Endothelial cell of hepatic sinusoid (primary cell): ENCODE measurements at regions not wholly inside any gene's neighbourhood (a gene's known extent, or its start where the extent isn't known, plus 50 kb on each side); places are given as distances from the start of the nearest gene placed in this dataset.
"Not testable (repeated sequence)": the region's sequence is repeated elsewhere in the genome, so short reads cannot be mapped to it uniquely, and the experiment has no call there.

Experiments
- in situ Hi-C: cut with HindIII; loops from 2 replicates; pipeline ENCODE4 v1.10.0; 2017; ENCODE audit warnings: low sequenced_read_pairs

DNA sequence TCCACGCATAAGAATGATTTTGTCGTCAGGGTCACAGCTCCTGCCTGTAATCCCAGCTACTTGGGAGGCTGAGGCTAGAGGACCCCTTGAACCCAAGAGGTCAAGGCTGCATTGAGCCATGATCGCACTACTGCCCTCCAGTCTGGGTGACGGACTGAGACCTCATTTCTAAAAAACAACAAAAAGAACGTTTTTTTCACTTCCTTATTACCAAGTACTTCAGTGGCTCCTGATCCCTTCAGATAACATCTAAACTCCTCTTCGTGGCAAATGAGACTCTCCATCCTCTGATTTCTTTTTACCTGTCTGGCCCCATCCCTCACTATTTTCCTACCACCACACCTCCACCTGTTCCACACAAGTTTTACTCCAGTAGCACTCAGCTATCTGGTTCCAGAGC is 105.4 kb upstream of the TLK1 start:
- in situ Hi-C loops: no loop called here

DNA sequence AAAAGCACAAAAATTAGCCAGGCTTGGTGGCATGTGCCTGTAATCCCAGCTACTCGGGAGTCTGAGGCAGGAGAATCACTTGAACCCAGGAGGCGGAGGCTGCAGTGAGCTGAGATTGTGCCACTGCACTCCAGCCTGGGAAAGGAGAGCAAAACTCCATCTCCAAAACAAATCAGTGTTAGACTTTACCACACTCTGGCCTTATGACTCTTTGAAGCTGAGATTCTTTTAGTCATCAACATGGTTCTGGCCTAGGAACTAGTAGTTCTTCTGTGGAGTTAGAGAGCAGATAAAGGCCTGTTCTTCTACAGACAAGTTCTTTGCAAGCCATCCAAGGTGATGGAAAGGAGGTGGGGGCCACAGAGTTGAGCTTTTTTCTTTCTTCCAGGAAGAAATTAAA is 100.8 kb upstream of the TLK1 start:
- in situ Hi-C loops: not testable (repeated sequence)

DNA sequence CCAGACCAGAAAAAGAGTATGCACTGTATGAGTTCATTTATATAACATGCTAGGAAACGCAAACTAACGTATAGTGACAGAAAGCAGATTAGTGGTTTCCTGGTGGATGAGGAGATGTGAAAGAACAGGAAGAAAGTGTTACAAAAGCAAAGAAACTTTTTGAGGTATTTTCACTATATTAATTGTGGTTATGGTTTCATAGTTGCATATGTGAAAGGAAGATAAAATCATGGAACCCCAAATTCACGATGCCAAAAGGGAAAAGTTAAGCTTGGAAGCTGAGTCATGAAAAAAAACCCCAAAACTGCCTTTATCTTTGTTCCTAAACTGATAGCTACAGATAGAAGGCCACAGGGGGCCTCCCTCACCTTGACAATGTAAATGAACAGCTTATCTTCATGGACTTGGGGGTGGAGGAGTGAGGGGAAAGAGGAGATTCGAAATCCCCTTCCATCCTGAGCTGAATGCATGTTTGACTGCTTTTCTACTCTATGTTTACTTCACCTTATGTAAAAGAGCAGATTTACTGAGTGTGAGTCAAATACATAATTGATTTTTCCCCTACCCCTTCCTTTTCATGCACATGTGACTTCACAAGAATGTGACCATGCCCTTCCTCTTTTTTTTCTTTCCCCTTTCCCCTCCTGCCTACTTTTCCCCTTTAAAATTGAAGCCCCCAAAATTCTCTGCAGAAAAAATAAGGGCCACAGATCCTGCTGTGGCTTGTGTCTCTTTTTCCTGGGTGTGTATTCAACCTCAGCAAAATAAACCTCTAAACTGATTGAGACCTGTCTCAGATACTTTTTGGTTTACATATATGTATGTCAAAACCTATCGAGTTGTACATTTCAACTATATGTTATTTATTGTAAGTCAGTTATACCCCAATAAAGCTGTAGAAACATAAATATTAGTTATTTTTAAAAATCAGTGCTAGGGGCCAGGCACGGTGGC is 100.1 kb upstream of the TLK1 start:
- in situ Hi-C loops: no loop called here

DNA sequence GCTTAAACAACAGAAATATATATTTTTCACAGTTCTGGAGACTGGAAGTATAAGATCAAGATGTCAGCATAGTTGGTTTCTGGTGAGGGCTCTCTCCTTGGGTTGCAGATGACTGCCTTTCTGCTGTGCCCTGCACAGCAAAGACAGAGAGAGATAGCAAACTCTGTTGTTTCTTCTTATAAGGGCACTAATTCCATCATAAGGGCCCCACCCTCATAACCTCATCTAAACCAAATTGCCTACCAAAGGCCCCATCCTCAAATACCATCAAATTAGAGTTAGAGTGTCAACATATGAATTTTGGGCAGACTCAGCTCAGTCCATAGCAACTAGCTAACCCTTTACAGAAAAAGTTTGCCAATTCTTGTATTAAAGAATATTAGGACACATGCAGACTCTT is 94.0 kb upstream of the TLK1 start:
- in situ Hi-C loops: no loop called here

DNA sequence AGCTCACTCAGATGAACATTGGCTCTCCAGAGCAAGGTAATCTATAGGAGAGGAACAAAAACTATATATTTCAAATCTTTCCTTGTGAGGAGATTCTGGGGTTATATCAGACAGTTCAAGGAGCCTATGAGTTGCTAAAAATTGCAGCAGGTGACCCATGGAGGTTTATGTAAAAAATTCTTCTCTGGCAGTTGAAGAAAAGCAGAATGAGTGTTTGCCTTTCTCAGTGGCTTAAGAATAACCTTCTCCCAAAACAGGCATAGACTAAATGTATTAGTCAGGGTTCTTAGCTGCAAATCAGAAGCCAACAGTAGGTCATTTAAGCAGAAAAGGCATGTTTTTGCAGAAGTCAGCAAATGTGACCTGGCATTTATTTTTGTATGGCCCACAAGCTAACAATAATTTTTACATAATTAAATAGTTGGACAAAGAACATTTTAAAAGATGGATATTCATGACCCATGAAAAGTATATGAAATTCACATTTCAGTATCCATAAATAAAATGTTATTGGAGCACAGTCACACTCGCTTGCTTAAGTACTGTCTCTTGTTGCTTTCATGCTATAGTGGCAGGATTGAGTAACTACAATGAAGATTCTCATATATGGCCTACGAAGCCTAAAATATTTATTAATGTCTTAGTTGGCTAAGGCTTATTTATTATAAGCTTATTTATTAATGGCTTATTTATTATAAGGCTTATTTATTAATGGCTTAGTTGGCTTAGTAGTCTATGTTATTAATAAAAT is 93.4 kb upstream of the TLK1 start:
- in situ Hi-C loops: no loop called here

DNA sequence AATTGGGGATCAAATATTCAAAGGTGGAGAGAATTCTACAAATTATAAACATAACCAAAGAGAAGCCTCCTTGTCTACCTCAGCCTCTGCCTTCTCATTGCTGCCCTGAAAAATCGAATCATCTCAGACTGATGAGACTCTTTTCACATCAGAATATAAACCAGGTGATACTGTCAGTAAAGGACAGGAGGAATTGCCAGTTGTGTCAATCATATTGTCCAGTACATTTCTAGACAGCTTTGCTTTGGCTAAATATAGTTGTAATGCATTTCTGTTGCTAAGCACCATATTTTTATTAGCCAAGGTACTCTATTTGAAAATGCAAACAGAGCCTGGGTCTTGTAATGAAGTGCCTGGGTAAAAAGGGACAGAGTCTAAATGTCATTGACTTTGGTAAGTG is 92.6 kb upstream of the TLK1 start:
- in situ Hi-C loops: no loop called here

DNA sequence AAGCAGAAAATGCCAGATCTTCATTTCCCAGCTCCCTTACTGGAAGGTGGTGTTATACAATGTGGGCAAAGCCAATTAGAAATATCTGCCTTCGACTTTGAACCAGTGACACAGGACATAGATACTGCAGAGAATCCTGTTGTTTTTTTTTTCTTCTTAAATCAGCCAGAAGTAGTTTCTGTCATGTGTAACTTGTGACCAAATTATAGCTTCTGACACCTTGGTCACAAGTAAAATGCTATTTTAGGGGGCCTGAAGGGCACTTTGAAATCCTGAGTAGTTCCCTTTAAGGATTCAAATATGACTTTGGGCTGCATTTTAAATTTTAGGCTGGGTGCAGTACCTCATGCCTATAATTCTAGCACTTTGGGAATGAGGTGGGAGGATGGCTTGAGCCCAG is 89.0 kb upstream of the TLK1 start:
- in situ Hi-C loops: loop anchor here (10.0 kb wide), 1 partner anchor 295 kb away; no protein-coding TSS in a partner anchor

DNA sequence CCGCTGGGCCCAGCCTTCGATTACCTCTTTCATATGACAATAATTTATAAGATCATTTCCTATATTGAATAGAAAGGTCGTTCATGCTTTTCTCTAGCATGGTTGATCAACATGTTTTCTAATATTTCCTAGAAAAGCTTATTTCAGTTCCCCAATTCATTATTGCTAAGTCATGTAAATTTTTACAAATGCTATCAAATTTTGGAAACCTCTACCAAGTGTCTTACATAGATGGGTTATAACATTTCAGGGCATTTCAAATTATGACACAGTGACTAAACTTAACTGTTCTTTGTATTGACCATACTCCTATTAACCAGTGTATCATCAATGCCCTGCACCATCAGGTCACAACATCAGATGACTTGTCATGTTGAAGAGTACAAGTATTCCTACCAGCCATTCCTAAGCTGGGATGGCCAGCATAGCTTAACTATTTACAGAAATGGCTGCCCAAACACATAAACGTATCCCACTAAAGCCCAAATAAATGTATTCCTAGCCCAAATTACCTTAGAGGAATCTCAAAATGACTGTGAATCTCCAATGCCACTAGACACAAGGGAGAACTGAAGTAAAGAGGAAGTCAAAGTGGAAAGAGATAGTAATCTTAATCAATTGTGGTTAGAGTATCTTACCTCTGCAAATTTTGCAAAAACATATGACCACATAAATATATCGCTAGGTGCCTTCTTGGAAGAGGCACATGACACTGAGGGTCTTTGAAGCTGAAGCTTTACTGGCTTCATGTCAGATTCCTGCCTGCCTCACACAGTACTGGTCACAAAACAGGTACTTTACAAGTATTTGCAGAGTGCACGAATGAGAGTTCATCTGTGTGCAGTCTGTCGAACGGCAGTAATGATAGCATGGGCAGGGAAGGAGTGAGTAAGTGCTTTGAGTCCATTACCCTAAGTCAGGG is 87.3 kb upstream of the TLK1 start:
- in situ Hi-C loops: loop anchor here (10.0 kb wide), 1 partner anchor 293 kb away; no protein-coding TSS in a partner anchor

DNA sequence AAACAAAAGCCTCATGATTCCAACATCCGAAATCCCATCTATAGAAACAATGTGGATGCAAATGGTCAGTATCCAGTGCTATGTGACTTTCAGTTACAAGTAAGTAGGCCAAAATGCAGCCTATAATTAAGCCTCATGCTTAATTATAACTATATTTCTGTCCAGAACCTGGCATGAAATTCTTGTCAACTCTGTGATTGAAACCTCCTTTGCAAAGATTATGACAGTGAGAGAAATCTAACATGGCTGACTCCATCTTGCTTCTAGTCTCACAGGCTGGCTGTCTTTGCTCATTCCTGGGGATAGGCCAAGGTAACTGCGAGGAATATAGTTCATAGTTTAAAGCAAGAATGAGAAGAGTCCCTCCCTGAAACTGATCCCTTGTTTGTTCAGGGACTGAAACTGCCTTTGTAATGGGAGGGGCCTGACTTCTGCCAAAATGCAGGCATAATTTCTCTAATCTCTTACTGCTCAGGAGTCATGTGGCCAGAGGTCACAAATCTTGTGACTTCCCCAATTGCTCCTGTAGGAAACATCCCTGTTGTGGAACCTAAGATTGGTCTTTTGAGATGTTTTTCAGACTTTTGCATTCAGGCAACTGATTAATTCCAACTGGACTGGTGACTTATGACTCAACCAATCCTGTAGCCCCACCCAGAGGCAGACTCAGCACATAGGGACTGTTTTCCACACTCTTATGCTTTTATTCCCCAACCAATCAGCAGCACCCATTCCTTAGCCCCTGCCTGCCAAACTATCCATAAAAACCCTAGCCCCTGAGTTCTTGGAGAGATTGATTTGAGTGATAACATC is 84.5 kb upstream of the TLK1 start:
- in situ Hi-C loops: loop anchor here (10.0 kb wide), 1 partner anchor 290 kb away; no protein-coding TSS in a partner anchor

DNA sequence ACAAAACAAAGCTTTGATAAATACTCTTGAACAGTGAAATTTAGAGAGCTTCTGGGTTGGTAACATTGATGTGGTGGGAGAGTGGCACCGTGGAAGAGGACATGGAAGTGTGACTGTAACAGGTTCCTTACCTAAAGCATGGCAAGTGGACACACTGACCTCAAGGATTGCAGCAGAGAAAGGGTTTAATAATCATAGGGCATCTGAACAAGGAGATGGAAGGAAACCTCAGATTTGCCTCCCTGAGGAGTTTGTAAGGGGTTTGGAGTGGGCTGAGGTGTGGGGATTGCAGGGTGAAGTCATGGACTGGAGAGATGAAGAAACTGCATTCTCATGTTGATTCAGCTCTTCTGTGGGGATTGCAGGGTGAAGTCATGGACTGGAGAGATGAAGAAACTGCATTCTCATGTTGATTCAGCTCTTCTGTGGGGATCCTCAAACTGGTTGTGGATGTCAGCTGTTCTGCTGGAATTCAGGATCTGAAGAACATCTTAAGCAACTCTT is 83.8 kb upstream of the TLK1 start:
- in situ Hi-C loops: loop anchor here (10.0 kb wide), 1 partner anchor 290 kb away; no protein-coding TSS in a partner anchor

DNA sequence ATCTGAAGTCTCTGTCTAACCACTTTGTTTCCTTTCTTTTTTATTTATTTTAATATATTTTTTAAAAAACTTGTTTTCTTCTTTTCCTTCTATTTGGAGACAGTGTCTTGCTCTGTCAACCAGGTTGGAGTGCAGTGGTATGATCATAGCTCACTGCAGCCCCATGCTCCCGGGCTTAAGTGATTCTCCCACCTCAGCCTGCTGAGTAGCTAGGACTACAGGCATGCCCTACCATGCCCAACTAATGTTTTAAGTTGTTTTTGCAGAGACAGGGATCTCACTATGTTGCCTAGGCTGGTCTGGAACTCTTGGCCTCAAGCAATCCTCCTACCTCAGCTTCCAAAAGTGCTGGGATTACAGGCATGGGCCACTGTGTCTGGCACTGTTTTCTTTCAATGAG is 81.1 kb upstream of the TLK1 start:
- in situ Hi-C loops: loop anchor here (10.0 kb wide), 1 partner anchor 287 kb away; no protein-coding TSS in a partner anchor

DNA sequence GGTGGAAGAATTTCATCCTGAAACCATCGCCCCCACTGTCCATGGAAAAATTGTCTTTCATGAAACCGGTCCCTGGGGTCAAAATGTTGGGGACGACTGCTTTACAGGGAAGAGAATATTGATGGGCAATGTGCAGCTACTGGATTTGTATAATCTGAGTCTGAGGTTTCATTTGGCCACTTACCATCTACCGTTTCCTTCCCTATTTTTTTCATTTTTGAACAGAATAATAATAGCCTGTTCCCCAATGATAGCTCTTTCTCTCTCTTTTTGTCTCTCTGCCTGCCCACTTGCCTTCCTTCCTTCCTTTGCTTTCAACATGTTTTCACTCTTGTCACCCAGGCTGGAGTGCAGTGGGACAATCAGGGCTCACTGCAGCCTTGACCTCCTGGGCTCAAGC is 78.3 kb upstream of the TLK1 start:
- in situ Hi-C loops: no loop called here

DNA sequence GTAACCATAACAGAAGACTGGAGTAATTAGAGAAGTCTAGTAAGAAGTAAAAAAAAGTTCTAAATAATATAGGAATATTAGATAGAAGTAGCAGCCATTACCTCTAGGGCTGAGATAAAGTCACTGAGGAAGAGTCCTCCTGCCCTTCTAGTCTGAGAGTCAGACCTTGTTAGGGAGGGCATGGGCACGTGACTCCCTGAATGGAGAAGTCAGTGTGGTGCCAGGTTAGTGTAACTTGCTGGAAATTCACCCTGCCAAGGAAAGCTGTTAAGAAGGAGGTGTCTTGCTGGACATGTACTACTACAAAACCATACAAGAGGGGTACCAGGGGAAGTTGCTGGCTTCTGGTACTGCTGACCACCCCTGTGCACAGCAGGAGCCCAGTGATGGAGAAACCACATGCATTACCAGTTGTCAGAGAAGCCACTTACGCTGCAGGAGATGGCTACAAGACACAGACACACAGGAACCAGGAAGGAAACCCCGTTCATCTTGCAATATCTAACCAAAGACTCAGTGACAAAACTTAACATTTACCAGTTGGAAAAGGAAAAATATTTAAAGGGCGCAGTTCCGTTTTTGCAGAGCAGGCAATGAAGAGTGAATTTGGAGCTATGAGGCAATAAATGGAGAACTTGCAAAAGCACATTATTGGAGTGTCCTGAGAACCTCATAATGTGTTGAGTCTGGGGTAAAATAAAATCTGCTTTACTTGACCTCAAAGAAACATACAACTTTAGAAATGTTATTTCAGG is 77.2 kb upstream of the TLK1 start:
- in situ Hi-C loops: no loop called here

DNA sequence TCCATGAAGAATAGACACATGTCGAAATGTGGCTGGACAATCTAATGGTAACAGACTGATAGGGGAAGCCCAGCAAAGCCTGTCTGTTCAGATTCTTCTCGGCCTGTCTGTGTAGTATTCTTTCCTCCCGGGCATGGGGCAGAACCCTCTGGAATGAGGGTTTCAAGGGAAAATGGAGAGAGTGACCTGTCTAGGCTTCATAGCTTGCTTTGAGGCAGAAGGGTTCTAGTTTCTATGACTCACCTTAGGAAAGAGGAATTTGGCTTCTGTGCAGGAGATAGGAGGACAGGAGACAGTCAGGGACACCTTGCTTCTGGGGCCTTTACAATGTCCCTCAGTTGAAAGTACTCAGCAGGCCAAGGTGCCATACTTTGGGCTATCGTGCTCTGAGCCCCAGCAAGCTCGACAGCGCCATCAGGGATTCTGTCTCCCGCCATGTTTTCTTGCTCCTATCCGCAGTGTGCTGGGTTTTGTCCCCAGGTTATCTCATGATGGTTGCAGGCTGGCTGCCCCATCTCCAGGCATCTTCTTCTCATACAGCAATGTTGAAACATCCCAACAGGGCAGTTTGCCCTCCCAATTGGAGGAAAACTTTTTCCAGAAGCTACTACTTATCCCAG is 74.7 kb upstream of the TLK1 start:
- in situ Hi-C loops: no loop called here

DNA sequence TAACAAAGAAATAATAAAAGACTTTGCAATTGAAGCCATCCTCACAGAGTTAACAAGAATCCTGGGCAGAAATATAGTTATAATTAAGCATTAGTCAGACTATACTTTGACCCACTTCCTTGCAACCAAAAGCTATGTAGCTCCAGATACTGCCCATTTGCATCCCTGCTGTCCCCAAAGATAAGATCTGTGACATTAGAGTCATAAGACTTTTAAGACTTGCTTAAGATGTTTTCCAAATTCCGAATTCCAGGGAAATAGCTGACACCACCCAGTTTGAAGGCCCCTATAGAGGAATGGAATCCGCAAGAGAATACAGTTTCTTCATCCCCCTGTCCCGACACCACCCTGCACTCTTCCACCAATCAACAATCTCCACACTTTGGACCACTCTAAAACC is 69.5 kb upstream of the TLK1 start:
- in situ Hi-C loops: no loop called here

DNA sequence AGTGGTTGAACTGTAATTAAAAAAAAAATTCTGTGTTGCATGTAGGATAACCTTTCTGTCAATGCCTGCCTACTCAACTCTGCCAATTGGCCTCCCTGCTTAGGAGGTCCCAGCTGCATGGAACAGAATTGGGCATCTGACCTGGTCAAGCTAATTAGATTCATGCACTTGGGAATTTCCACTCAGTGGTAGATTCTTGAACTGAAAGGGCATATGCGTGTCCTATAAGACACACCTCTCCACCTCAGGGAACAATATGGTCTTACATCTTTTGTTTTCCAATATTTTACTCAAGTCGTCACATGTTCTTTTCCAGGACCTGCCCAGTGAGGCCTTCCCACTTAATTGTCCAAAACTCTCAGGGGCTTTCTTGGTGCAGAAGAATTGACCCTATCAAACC is 68.1 kb upstream of the TLK1 start:
- in situ Hi-C loops: no loop called here

DNA sequence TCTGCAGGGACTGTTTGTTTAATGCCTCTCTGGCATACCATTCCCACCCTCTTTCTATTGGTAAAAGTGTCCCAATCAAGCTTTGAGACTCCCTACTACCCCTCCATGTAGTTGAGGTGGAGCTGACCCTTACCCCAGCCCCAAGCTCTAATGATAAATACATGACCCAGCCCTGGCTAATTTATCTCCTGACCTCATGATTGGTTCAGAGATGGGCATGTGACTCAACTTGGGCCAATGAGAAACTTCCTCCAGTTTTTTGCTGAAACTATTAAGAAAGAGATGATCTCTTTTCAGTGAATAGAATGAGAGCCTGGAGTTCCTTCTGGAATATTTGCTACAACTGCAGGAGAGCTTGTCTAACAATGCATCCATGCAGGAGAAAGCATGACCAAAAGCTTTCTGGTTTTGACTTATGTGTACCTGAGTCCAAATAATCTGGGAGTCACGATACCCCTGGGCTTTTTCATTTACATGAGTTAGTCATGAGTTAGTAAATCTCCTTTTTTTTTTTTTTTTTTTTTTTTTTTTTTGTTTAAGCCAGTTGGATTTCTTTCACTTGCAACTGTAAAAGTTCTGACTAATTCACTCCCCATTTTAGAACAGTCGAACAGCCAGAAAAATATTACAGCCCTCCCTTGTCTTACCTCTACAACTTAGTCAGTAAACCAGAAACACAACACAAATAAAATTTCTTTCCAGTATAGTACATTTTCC is 66.5 kb upstream of the TLK1 start:
- in situ Hi-C loops: no loop called here

DNA sequence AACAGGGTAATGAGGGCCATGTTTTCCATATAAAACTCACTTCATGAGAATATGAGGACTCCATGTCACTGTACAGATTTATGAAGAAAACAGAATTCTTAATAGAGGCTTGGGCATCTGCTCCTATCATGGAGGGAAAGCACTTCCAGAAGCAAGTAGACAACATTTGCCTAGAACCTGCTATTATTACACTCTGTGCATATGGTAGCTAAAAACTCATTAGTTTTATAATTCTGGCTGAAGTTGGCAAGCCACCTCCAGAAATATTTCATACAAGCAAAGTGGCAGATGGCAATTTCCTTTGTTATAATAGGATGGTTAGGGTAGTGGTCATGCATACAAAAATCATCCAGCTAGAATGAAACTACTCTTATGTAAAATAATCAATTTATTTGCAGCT is 65.8 kb upstream of the TLK1 start:
- in situ Hi-C loops: no loop called here
